ENCODE measurements at regions not wholly inside any gene's neighbourhood (a gene's known extent, or its start where the extent isn't known, plus 50 kb on each side); places are given as distances from the start of the nearest gene placed in this dataset.

DNA sequence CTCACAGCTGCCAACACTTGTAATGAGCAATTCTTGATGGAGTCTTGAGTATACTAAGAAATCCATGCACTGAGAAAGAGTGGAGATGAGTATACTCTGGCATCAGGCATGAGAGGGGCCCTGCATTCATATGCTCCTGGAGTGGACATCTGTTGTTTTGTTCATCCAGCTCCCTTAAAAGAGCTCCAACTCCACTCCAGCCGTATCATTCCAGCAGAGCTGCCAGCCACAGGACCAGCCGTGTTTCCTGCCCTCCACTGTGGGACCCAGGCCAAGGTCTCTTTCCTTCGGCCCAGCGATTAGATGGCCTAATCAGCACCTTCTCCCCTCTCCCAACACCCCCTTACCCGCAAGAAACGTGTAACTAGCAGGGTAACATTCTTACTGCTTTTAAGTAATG lies 144.5 kb downstream of the OMA1 start:
- POLR2A ChIA-PET = no interaction called here
- Histone ChIP-seq H3K4me1 (replicated peaks in 1 of 2; ENCODE audit: control insufficient read depth in 2 of 2, insufficient read depth in 2 of 2, low read length in 2 of 2) (no peaks in the 10 kb centered on the region; a peak in 1 of 5 replicates), H2AFZ (ENCODE audit: low read depth, low read length) (no peak overlapping the region), H3K27me3 (ENCODE audit: control insufficient read depth in 2 of 2, insufficient read depth in 2 of 2, low read length in 2 of 2) (peaks cover 16 to 20% of the 10 kb centered on the region in 2 experiments; a peak in 4 of 5 replicates), H3K9me3 (replicated peaks; ENCODE audit: control insufficient read depth, insufficient read depth, low read depth, low read length) (no peaks in the 10 kb centered on the region), H4K20me1 (replicated peaks; ENCODE audit: control insufficient read depth, insufficient read depth, low read length) (no peaks in the 10 kb centered on the region), H3K36me3 (ENCODE audit: control insufficient read depth, insufficient read depth, low read length) (no peaks in the 10 kb centered on the region), H3K9me1 (ENCODE audit: control insufficient read depth, insufficient read depth, low read length) (no peaks in the 10 kb centered on the region), H3K4me2 (ENCODE audit: insufficient read depth, low read length) (no peak overlapping the region), H3K79me2 (ENCODE audit: control insufficient read depth, insufficient read depth, low read length) (no peaks in the 10 kb centered on the region), H3K27ac (ENCODE audit: extremely low read depth, low read depth, low read length) (no peak overlapping the region), H3K9ac (ENCODE audit: insufficient read depth in 1 of 2, low read depth in 2 of 2, low read length in 2 of 2) (no peak overlapping the region), H3K4me3 (no peak overlapping the region)
- TF ChIP-seq ARHGAP35 (IDR thresholded peaks at IDR 0.05; ENCODE audit: partially characterized antibody) (no peak), RHOXF2B (CRISPR knock-in tag; conservative IDR thresholded peaks at IDR 0.05) (no peak), BHLHE40 (IDR thresholded peaks at IDR 0.05; ENCODE audit: low read length) (no peak), FOXP1 (CRISPR knock-in tag; IDR thresholded peaks at IDR 0.05) (no peak), GABPB1 (CRISPR knock-in tag; IDR thresholded peaks at IDR 0.05) (no peak), XRCC3 (IDR thresholded peaks at IDR 0.05) (no peak), SUPT5H (IDR thresholded peaks at IDR 0.05) (no peak), ZNF77 (CRISPR knock-in tag; IDR thresholded peaks at IDR 0.05) (no peak), PRMT5 (CRISPR knock-in tag; IDR thresholded peaks at IDR 0.05) (no peak), TAF1 (IDR thresholded peaks at IDR 0.05; ENCODE audit: control insufficient read depth, extremely low read depth, insufficient read depth, low read length, severe bottlenecking) (no peak), ZNF766 (CRISPR knock-in tag; conservative IDR thresholded peaks at IDR 0.05) (no peak), GTF2F1 (IDR thresholded peaks at IDR 0.05; ENCODE audit: low read depth, low read length) (no peak), CHCHD3 (CRISPR knock-in tag; IDR thresholded peaks at IDR 0.05) (no peak), ZKSCAN3 (CRISPR knock-in tag; IDR thresholded peaks at IDR 0.05) (no peak)
- in situ Hi-C loops (cut with MboI) (no loop called here), intact Hi-C loops (cut with micrococcal nuclease) (no loop called here)
- CTCF ChIA-PET (ENCODE audit: low intra/inter-chr PET ratio) = no interaction called here
- BruUV-seq (replicated peaks) = no TSS peak
- no peak for FAIRE-seq
- no peak for DNase-seq (ENCODE audit: extremely low read depth in 1 of 4, low spot score in 3 of 4)
- WGBS (ENCODE audit: insufficient coverage, low coverage, missing lambda C conversion rate) = 2% methylated on average over 6 of the region's 6 CpGs
- ATAC-seq = no peak

Measured in K562 (cell line).